ENCODE measurements at regions not wholly inside any gene's neighbourhood (a gene's known extent, or its start where the extent isn't known, plus 50 kb on each side); places are given as distances from the start of the nearest gene placed in this dataset.

GRCh38 chr2:156818944-156819343 is 382.8 kb downstream of the GPD2 start:
- TF ChIP-seq EP300 (IDR thresholded peaks at IDR 0.05) (no peak), CTCF (IDR thresholded peaks at IDR 0.05) (no peak)

Data from sigmoid colon (tissue), 4 donors.